CD4-positive, alpha-beta T cell treated with Interleukin-17A for 4 hours (primary cell): ENCODE measurements at regions not wholly inside any gene's neighbourhood (a gene's known extent, or its start where the extent isn't known, plus 50 kb on each side); places are given as distances from the start of the nearest gene placed in this dataset.
"Not testable (repeated sequence)": the region's sequence is repeated elsewhere in the genome, so short reads cannot be mapped to it uniquely, and the experiment has no call there.

Experiments
- DNase-seq: peaks from one replicate; pipeline ENCODE4 v3.0.0-alpha.2; 2020; ENCODE audit warnings: mixed read lengths

DNA sequence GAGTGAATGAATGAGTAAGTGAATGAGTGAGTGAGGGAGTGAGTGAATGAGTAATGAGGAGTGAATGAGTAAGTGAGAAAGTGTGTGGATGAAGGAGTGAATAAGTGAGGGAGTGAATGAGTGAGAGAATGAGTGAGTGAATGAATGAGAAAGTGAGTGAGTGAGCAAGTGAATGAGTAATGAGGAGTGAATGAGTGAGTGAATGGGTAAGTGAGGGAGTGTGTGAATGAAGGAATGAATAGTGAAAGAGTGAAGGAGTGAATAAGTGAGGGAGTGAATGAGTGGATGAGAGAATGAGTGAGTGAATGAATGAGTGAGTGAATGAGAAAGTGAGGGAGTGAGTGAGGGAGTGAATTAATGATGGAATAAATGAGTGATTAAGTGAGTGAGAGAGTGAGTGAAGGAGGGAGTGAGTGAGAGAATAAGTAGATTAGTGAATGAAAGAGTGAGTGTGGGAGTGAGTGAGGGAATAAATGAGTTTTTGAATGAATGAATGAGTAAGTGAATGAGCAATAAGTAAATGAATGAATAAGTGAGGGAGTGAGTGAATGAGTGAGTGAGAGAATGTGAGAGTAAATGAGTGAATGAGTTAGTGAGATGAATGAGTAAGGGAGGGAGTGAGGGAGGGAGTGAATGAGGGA, 364.5 kb downstream of the ADGRD1 start:
- no peak for DNase-seq

DNA sequence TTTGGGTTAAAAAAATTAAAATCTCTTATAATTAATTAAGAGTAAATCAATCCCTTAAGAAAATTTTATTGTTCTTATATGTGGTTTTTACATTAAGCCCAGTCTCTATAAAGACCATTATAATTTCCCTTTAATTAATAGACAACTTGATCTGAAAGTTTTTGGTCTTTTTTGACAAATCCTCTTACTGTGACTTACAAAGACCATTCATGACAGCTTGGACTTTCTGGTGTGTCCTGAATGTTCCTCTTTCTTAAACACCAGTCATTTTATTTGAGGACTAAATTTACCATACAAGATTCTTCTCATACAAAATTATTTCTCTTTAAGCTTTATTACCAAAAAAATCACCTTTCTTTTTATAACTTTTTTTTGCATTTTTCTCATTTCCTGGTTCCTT, 368.3 kb downstream of the ADGRD1 start:
- no peak for DNase-seq

DNA sequence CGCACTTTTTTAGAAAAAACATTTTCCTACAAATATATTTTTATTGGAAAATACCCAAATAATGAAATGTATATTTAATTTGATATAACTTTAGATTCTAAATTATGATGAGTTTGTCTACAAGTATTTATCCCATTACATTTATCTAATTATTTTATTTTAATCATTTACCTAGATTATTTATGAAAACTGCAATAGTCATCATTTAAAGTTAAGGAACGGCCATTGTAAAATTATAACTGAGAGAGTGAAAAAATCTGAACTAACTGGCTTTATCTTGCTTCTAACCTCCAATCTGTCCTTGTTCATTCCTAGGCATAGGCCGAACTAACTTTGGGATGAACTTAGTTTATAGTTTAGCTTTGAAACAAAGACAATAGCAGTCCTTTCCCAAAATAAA, 368.8 kb downstream of the ADGRD1 start:
- not testable (repeated sequence) for DNase-seq

DNA sequence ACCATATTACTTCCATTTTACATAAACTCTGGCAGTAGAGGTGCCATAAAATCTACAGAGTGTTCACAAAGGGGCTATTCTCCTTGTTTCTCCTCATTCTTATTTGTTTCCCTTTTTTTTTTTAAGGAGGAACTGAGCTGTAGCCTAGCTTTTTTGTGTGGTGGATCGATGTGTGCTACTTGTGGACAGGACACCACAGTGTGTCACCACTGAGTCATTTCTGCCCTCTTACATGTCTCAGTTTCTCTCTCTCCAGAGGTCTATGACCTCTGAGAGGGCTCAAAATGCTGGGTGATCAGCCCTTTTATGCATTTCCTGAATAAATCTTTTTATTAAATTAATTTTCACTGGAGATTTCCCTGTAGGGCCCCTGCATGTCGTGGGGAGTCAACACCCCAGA, 370.2 kb downstream of the ADGRD1 start:
- DNase-seq: no peak

DNA sequence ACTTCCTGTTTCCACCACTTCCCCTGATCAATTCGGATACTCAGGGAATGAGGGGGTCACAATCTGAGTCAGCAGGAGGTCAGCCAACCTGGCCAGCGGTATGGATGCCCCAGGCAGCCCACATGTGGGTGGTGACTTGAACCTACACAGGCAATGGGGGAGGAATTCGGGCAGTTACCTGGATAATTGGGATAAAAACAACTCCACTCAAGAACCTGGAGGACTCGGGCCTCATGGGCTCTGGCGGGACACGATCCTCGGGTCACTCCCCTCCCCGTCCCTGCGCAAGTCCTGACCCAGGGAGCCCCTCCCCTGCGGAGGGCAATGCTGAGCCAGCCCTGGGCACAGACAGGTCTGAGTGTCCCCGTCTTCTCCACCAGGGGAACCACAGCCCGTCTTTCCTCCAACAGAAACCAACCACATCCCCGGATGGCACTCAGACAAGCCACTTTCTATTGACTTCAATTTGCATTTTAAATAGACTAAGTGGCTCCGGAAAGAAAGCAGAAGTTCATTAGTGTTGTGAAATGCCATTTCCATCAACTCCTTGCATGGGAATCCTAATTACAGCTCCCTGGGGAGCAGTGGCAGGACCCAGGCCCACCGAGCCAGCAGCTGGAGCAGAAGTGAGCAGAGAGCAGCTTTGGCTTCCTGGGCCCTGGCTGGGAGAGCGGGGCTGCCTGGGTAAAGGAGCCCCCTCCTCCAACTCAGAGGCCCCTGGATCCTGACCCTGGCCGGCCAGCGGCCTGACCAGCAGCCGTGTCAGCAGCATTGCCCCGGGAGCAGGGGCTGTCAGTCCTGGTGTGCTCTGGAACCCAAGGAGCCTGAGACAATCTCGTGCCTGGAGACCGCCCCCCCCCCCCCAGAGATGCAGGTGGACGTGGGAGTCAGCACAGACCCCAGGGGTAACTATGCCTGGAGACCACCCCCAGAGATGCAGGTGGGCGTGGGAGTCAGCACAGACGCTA, 374.1 kb downstream of the ADGRD1 start:
- no peak for DNase-seq

DNA sequence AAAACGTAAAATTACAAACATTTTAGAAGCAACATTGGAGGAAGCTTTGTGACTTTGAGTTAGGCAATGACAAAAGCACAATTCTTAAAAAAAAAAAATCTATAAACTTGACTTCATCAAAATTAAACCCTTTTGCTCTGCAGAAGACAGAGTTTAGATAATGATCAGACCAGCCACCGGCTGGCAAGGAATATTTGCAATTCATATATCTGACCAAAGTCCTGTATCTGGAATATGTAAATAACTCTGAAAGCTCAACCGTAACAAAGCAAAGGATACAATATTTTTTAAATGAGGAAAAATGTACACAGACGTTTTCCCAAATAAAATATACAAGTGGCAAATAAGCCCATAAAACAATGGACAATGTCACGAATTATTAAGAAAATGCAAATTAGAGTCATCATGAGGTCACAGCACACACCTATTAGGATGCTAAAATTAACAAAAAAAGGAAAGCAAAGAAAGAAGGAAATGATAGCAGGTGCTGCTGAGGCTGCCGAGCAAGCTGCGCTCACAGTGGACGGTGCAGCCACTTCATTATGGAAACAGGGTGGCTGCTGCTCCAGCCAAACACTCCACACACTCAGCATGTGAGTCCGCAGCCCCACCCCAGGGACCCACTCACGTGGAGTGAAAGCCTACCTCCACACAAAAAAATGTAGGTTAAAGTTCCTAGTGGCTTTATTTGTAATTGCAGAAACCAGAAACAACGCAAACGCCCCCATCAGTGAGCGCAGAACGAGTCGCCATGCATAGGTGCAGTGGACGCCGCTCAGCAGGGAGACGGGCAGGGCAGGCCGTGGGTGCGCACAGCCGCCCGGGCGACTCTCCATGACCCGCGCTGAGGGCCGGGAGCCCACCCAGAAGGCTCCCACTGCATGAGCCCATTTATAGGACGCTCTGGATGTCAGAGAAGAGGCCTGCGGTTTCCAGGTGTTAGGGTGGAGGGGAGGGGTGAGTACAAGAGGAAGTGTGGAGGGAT, 375.4 kb downstream of the ADGRD1 start:
- DNase-seq: not testable (repeated sequence)

DNA sequence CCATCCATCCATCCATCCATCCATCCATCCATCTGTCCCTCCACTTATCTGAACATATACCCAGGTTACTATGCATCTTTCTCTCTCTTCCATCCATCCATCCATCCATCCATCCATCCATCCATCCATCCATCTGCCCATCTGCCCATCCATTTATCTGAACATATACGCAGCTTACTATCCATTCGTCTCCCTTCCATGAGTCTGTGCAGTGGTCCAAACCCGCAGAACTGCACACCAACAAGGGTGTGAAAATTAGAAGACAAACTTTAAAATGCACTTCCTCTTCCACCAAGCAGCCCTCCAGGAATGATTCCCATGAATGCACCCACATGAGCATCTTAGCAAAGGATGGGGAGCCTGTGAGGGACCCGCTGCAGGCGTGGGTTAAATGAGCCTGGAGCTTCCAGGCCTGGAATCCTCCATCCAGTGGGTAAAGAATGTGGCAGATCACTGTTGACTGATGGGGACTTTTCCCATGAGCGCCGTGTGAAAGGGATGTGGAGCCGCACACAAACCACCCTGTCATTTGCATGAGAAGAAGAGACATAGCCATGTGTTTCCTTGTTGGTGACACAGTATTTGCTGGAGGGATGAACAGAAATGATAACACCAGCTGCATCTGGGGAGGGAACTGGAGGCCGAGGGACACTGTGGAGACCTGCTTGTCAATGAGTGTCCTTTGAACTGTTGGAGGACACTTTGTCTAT, 376.6 kb downstream of the ADGRD1 start:
- DNase-seq: no peak

DNA sequence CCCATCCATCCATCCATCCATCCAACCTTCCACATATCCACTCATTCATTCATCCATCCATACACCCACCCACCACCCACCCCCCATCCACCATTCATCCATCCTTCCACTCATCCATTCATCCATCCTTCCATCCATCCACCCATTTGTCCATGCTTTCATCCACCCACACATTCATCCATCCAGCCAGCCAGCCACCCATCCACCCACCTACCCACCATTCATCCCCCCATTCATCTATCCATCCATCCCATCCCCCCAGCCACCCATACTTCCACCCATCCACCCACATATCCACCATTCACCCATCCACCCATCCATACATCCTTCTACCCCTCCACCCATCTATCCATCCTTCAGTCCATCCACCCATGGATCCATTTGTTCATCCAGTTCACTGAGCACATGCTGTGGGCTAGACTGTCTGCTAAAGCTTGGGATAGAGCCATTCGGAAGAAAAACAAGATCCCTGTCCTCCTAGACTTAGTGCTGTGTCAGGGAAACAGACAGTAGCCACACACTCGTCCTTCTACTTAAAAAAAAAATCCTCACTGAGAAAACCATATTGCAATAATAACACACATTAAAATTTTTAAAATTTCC, 377.5 kb downstream of the ADGRD1 start:
- DNase-seq: no peak

DNA sequence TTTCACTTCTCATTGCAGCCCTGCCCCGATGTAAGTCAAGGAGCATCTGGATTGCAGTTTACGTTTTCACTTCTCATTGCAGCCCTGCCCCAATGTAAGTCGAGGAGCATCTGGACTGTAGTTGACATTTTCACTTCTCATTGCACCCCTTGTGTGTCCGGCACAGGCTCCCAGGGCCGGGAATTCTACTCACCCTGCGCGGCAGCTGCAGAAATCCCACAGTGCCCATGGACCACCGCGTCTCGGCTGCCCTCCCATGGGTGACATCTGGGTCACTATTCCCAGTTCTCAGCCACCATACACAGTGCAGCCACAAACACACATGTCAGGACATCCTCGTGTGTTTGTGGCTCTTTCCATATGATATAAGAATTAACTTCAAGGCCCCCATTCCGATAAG, 378.5 kb downstream of the ADGRD1 start:
- DNase-seq: no peak

DNA sequence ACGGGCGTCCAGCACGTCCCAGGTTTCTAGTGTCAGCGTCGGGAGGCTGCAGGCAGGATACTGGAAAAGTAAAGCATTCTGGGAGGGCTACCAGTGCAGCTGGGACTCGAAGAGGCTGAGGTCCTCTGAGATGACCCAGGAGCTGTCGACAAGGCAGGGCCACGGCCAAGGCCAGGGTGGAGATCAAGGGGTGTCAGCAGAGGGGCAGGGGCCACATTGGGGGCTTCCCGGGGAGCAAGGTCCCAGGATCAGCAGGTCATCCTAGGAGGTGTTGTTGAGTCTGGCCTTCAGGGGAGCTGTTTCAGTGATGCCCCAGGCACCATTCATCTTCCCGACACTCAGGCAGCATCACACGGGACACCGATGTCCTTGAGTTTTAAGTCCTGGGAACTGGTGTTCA, 377.8 kb upstream of the SFSWAP start:
- DNase-seq: no peak

DNA sequence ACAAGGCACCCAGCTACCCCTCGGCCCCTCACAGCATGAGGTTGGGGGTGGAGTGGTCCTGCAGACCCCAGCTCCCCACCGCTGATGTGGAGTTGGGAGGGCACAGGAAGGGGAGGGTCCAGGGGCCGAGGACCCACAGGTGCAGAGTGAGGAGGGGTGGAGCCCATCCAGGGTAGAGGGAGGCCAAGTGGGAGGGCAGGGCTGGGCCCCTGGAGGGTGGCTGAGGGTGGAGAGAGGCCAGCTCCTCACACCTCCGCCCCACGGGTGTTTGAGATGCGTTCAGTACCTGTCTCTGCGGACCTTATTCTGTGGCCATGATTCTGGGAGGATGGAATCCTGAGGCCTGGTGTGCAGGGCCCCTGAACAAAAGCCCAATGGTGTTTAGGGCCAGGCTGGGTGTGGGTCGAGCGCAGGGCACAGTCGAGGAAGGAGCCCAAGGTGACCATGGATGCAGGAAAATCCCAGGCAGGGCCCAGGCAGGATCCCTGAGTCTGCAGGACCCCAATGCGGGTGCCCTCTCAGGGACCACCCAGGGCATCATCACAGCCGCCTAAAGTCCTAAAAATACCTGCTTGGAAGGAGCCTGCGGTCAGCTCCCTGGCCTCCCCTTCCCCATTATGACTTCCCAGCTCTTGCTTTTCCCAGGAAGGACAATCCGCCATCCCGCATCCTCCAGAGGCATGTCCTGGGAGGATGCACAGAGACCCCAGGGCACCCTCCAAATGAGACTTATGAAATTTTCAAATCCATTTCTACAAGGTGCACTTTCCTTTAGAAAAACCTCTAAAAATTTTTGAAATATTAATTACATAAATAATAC, 377.1 kb upstream of the SFSWAP start:
- DNase-seq: no peak

DNA sequence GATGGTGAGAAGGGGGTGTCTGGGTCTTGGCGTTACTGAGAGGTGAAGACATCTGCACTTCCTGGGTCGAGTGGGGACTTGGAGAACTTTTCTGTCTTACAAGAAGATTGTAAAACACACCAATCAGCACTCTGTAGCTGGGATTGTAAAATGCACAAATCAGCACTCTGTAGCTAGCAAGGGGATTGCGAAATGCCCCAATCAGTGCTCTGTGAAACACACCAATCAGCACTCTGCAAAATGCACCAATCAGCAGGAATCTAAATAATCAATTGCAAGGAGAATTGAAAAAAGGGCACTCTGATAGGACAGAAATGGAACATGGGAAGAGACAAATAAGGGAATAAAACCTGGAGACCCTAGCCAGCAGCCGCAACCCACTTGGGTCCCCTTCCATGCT, 376.1 kb upstream of the SFSWAP start:
- no peak for DNase-seq

DNA sequence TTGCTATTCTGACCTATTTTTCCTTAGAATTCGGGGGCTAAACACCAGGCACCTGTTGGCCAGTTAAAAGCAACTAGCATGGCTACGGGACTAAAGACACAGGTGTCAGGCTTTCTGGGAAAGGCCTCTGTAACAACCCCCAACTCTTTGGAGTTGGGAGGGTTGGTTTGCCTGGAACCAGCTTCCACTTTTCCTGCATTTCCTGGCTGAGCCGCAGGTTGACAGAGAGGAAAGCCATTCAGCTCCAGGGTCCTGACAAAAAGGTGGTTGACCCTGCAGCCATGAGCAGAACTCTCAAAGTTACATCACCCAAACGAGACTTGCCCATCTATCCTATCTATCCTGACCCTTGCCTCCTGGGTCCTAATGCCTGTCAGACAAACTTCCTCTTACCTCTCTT, 375.4 kb upstream of the SFSWAP start:
- no peak for DNase-seq

DNA sequence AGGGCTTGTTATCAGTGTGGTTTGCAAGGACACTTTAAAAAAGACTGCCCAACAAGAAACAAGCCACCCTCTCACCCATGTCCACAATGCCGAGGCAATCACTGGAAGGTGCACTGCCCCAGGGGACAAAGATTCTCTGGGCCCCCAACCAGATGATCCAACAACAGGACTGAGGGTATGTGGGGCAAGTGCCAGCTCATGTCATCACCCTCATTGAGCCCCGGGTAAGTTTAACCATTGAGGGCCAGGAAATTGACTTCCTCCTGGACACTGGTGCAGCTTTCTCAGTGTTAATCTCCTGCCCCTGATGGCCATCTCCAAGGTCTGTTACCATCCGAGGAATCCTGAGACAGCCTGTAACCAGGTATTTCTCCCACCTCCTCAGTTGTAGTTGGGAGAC, 373.0 kb upstream of the SFSWAP start:
- DNase-seq: not testable (repeated sequence)

DNA sequence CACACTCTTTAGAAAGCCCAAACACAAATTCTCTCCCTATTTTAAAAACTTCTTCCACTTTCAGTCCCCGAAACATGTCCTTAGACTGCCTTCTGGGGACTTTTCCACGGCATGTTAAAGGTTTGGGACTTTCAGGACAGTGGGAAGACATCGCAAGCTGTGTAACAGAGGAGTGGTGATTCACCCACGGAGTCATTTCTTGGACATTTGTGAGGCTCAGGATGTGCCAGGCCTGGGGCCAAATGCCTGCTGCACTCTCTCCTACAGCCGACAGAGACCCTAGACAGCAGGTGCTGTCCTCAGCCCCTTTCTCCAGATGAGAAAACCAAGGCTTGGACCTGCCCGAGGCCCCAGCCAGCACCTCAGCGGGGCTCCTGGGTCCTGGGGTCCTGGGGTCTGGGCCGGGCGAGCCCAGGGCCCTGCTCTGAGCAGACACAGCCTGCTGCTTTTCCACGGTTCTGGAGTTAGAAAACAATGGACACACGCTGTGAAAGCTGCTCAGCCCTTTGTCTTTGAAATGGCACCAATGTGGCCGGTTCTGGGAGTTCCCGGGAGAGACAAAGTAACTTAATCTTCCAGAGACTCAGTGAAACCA, 370.2 kb upstream of the SFSWAP start:
- no peak for DNase-seq

DNA sequence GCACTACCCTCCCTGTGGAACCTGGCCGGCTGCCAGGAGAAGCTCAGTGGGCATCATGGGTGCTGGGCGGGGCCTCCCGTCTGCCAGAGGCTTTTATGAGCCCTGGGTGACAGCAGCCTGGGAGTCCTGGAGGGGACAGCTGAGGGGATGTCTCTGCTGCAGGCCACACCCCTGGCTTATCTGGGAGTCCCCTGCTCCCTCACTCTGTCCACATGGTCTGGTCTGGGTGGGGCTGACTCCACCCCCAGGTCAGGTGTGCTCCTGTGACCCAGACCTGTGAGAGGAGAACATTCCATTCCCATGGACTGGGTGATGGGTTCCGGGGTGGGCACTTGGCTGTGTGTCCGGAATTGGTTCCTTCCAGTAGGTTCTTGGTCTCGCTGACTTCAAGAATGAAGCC, 369.3 kb upstream of the SFSWAP start:
- DNase-seq: not testable (repeated sequence)

DNA sequence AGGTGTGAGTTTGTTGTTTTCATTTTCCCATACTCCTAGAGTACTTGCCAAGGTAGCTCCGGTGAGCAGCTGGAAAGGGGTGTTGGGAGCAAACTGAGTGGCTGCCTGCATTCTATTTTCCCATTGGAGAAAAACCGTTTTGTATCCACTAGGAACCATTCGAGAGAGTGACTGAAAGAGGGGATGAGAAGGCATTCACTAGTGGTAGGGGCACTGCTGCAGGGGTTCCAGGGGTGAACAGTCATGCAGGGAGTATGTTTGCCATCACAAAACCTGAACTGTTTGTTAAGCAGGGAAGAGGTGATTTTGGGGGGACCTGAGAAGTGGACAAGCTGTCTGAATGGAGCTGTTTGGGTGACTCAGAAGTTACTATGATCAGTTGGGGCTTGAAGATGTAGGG, 367.5 kb upstream of the SFSWAP start:
- DNase-seq: not testable (repeated sequence)

DNA sequence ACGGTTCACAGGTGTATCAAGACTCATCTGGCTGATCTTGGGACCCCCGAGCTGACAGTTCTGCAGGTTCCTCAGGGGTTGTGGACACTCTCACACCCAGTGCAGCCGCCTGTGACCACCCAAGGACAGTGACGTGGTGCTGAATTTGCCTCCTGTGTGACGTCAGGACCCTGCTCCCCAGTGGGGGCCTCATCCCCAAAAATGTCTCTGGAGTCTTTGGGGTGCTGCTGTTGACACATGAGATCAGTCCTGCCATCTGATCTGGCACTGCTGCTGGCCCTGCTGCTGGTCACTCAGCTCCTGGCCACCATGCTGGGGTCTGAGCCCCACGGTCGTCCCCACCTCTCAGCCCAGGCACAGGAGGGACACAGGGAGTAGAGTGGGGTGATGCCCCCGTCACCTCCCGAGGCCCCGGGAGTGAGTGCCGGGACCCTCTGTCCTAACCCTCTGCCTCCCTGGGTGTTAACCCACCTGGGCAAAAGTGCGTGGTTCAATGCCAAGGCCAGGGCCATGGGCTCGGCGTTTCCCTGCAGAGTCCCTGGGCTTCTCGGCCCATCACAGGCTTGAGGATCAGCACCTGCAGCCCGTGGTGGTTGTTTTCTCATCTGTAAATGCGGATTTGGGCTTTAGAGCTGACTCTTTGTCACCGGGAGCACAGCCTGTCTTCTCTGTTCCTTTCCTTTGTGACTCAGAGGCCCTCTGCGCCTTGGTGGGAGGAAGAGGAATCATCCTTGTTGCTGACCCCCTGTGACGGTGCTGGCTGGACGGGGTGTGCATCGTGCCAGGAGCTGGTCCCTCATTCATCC, 366.0 kb upstream of the SFSWAP start:
- not testable (repeated sequence) for DNase-seq
